ENCODE measurements at regions not wholly inside any gene's neighbourhood (a gene's known extent, or its start where the extent isn't known, plus 50 kb on each side); places are given as distances from the start of the nearest gene placed in this dataset.
"Not testable (repeated sequence)": the region's sequence is repeated elsewhere in the genome, so short reads cannot be mapped to it uniquely, and the experiment has no call there.

DNA sequence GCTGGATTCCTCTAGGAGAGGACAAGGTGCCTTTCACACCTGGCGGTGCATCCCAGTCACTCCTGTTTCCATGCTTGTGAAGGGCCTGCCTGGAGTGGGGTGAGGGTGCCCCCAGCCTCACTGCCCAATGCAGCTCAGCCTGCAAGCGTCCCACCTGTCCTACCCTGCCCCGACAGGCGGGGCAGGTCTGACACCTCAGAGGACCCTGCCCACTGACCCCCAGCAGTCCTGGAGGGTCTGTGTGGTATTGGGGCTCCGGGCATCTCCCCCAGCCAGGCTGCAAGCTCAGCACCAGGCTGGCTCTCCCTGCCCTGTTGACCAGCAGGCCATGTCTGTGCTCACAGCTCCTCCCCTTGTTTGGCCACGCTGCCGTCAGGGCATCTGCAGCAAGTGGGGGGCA is 194.9 kb downstream of the LIPI start:
- POLR2A ChIA-PET; CTCF ChIA-PET; ATAC-seq; DNase-seq; H3K9me3 Mint-ChIP-seq (ENCODE audit: low read depth); H3K4me1 Mint-ChIP-seq; H3K36me3 Mint-ChIP-seq (ENCODE audit: low read depth); H3K4me3 Mint-ChIP-seq; H3K27ac Mint-ChIP-seq; H3K27me3 Mint-ChIP-seq; intact Hi-C loops (cut with DNase I, micrococcal nuclease): not testable (repeated sequence)

DNA sequence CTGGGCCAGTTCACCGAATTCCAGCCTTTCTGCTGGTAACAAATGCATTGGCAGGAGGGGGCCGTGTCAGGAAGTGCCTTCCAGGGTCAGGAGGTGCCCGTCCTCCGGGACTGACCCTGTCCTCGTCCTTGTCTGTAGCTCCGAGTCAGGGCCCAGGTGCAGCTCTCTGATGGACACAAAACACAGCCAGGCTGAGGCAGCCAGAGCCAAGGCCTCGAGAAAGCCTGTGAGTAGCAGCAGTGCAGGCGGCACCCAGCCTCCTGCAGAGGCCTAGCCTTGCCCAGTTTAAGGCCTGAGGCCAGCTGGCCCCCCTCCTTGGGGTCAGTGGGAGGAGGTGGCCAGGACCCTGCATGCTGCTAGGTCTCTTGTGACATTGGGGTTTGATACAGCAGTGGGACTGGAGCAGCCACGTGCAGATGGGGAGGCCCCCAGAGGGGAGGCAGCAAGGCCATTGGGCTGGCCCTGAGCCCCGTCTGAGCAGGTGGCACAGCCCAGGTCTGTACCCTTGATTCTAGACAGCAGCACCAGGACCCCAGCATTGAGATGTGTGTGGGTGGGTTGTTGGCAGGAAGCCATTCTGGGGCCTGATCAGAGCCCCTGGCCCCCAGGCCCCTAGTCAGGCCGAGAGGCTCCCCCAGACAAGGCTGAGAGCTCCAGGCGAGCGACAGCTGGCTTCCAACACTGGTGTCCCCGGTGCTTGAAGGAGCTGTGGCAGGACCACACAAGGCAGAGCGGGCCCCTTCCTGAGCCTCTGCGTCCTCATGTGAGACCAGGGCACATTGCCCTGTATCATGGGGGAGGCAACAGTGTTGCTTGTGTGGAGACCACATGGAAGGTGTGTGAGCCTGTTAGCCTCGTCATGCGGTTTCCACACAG is 196.9 kb downstream of the LIPI start:
- CTCF ChIA-PET; intact Hi-C loops (cut with DNase I, micrococcal nuclease); H3K4me1 Mint-ChIP-seq; DNase-seq; POLR2A ChIA-PET; H3K4me3 Mint-ChIP-seq; H3K27me3 Mint-ChIP-seq; H3K36me3 Mint-ChIP-seq (ENCODE audit: low read depth); ATAC-seq; H3K27ac Mint-ChIP-seq; H3K9me3 Mint-ChIP-seq (ENCODE audit: low read depth): not testable (repeated sequence)

DNA sequence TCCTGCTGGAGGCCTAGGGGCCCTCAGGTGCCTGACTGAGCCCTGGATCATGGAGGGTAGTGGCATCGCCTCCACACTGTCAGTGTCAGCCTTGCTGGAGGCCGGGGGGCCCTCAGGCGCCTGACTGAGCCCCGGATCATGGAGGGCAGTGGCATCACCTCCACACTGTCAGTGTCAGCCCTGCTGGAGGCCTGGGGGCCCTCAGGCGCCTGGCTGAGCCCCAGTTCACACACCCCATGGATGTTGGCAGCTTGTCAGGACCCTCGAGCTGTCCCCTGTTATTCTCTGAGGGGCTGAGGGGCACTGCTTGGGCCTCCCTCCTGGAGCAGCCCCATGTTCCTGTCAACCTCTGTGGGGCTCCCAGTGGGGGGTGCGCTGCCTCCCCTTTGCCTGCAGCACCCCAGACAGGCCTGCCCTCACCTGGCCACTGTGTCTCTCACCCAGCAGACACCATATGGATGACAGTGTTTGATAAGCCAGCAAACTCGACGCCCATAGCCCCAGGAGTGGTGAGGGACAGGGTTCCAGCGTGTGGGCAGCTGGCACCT is 197.6 kb downstream of the LIPI start:
- ChIA-PET POLR2A (no interaction called here), CTCF (no interaction called here)
- Mint-ChIP-seq H3K27ac (no peak overlapping the region), H3K9me3 (ENCODE audit: low read depth) (no peaks in the 10 kb centered on the region), H3K4me3 (no peak overlapping the region), H3K27me3 (no peaks in the 10 kb centered on the region), H3K4me1 (no peaks in the 10 kb centered on the region), H3K36me3 (ENCODE audit: low read depth) (no peaks in the 10 kb centered on the region)
- DNase-seq = no peak
- intact Hi-C loops (cut with DNase I, micrococcal nuclease) = no loop called here
- no peak for ATAC-seq

DNA sequence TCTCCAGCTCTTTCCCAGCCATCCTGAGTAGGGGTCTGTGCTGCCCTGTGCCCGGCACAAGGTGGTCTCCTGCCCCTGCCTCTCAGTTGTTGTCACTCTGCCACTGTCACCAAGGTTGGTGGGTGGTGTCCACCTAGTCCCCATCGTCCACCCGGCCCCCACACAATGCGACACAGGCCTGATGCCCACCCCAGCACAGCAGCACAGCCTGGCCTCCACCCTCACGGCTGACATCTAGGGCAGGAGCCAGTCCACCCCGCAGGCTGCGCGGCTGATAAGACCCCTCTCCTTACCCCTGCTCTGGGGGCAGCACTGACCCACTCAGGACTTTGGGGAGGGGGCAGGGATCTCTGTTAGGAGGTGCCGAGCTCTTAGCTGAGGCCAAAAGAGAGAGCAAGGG is 198.3 kb downstream of the LIPI start:
- H3K4me3 Mint-ChIP-seq = no peak overlapping the region
- POLR2A ChIA-PET = no interaction called here
- H3K27ac Mint-ChIP-seq = no peak overlapping the region
- no peaks in the 10 kb centered on the region for H3K27me3 Mint-ChIP-seq
- no peaks in the 10 kb centered on the region for H3K36me3 Mint-ChIP-seq (ENCODE audit: low read depth)
- no peaks in the 10 kb centered on the region for H3K4me1 Mint-ChIP-seq
- intact Hi-C loops (cut with DNase I, micrococcal nuclease) = no loop called here
- ATAC-seq (no peak), DNase-seq (no peak)
- no peaks in the 10 kb centered on the region for H3K9me3 Mint-ChIP-seq (ENCODE audit: low read depth)
- CTCF ChIA-PET = no interaction called here

DNA sequence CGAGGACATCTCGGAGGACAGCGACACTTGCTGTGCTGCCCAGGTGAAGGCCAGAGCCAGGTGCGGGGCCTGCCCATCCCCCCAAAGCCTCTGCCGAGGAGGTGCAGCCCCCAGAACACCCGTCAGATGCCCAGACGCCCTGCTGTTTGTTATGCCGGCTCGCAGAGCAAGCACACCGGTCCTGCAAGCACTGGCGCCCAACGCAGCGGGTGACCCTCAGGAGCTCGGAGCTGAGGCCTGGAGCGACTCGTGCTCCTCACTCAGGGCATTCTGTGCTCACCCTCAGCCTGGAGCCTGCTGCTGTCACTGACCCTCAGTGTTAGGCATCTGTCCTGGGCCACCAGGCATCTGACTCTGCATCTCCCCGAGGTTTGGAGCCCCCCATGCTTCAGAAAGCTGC is 199.0 kb downstream of the LIPI start:
- H3K27ac Mint-ChIP-seq; H3K9me3 Mint-ChIP-seq (ENCODE audit: low read depth); CTCF ChIA-PET; DNase-seq; intact Hi-C loops (cut with DNase I, micrococcal nuclease); H3K4me1 Mint-ChIP-seq; H3K36me3 Mint-ChIP-seq (ENCODE audit: low read depth); POLR2A ChIA-PET; ATAC-seq; H3K27me3 Mint-ChIP-seq; H3K4me3 Mint-ChIP-seq: not testable (repeated sequence)

DNA sequence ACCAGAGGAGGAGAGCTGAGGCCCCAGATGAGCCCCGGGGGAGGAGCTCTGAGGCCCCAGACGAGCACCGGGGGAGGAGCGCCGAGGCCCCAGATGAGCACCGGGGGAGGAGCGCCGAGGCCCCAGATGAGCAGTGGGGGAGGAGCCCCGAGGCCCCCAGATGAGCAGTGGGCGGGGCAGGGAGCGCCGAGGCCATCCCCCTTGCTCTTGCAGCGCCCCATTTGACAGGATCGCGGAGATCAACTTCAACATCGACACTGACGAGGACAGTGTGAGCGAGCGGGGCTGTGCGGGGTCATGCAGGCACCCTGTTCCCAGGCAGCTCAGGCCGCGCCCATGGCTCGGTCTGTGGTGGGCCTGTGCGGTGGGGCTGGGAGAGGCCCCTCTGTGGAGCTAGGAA is 199.6 kb downstream of the LIPI start:
- CTCF ChIA-PET; H3K4me3 Mint-ChIP-seq; ATAC-seq; DNase-seq; H3K4me1 Mint-ChIP-seq; H3K27me3 Mint-ChIP-seq; POLR2A ChIA-PET; H3K27ac Mint-ChIP-seq; H3K9me3 Mint-ChIP-seq (ENCODE audit: low read depth); intact Hi-C loops (cut with DNase I, micrococcal nuclease); H3K36me3 Mint-ChIP-seq (ENCODE audit: low read depth): not testable (repeated sequence)

DNA sequence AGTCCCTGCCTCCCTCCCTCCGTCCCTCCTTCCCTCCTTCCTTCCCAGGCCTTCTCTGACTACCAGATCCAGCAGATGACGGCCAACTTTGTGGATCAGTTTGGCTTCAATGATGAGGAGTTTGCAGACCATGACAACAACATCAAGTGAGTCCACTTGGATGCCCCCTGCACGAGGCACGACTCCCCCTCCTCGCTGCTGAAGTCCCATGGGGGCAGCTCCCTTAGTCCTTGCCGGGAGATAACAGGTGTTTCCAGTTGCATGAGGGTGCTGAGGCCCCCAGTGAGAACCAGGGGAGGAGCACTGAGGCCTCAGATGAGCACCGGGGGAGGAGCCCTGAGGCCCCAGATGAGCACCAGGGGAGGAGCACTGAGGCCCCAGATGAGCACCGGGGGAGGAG is 200.0 kb downstream of the LIPI start:
- CTCF ChIA-PET = no interaction called here
- DNase-seq (no peak), ATAC-seq (no peak)
- Mint-ChIP-seq H3K27ac (no peak overlapping the region), H3K4me3 (no peak overlapping the region), H3K27me3 (no peaks in the 10 kb centered on the region), H3K9me3 (ENCODE audit: low read depth) (no peaks in the 10 kb centered on the region), H3K4me1 (no peaks in the 10 kb centered on the region), H3K36me3 (ENCODE audit: low read depth) (no peaks in the 10 kb centered on the region)
- POLR2A ChIA-PET = no interaction called here
- intact Hi-C loops (cut with DNase I, micrococcal nuclease) = no loop called here

DNA sequence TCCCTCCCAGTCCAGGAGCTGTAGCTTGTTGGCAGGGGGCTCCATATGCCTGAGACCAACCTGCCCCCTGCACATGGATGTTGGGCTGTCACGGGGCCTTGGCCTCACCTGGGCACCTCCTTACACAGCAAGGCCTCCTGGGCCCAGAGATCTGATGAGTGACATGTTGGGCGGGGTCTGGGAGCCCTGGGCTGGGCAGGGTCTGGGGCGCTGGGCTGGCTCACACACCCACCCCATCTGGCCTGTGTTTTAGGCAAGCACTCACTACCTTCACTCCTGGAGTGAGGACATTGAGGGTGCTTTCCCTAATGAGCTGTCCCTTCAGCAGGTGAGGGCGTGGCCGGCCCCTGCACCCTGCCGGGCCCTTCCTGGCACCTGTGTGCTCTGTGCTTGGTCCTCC is 200.8 kb downstream of the LIPI start:
- H3K27ac Mint-ChIP-seq; H3K36me3 Mint-ChIP-seq (ENCODE audit: low read depth); H3K4me3 Mint-ChIP-seq; POLR2A ChIA-PET; intact Hi-C loops (cut with DNase I, micrococcal nuclease); H3K27me3 Mint-ChIP-seq; H3K4me1 Mint-ChIP-seq; CTCF ChIA-PET; ATAC-seq; H3K9me3 Mint-ChIP-seq (ENCODE audit: low read depth); DNase-seq: not testable (repeated sequence)

DNA sequence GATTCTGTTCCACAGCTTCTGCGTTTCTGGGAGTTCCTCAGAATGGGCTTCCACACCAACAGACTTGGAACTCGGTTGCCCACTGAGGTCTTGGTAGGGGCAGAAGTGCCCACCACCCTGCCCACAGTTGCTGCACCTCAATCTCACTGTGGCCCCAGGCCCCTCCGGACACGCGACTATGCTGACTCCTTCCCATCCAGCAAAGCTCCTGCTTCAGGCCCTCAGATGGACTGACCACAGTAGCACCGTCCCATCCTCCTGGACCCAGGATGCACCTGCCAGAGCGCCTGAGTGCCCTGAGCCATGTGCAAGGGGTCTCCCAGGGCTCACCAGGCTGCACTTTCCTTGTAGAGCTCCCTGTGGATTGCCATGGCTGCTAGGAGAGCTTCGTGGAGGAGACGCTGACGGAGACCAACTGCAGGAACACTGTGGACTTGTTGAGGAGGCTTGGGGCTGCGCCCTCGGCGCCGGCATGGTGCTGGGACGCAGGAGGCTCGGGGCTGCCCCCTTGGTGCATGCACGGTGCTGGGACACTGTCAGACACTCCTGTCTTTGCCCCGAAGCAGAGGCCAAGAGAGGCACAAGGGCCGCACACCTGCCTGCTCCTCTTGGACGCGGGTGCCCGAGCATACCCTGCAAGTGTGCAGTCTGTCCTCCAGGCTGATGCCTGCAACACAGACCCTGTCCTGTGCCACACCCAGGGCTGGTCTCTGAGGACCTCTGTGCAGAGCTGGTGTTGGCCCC is 201.3 kb downstream of the LIPI start:
- DNase-seq; POLR2A ChIA-PET; H3K27me3 Mint-ChIP-seq; ATAC-seq; H3K36me3 Mint-ChIP-seq (ENCODE audit: low read depth); H3K4me1 Mint-ChIP-seq; H3K9me3 Mint-ChIP-seq (ENCODE audit: low read depth); CTCF ChIA-PET; H3K27ac Mint-ChIP-seq; H3K4me3 Mint-ChIP-seq; intact Hi-C loops (cut with DNase I, micrococcal nuclease): not testable (repeated sequence)

DNA sequence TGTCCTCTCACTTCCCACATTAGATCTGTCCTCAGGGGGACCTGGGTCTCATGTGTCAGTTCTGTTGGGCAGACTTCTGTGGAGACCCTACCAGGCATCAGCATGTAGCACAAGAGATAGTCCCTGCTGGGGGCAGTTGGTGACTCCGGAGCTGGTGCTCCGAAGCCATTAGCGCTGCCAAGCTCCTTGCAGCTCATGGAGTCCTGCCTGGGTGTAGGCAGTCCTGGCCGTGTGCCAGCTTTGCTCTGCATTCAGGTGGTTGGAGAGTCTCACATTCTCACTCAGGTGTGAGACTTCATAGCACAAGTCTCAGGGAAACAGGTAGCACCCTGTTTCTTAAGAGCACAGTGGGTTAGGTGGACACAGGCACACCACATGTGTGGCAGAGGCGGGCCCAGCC is 202.3 kb downstream of the LIPI start:
- H3K36me3 Mint-ChIP-seq (ENCODE audit: low read depth); H3K4me1 Mint-ChIP-seq; H3K27me3 Mint-ChIP-seq; H3K9me3 Mint-ChIP-seq (ENCODE audit: low read depth); ATAC-seq; H3K4me3 Mint-ChIP-seq; intact Hi-C loops (cut with DNase I, micrococcal nuclease); POLR2A ChIA-PET; DNase-seq; CTCF ChIA-PET; H3K27ac Mint-ChIP-seq: not testable (repeated sequence)

DNA sequence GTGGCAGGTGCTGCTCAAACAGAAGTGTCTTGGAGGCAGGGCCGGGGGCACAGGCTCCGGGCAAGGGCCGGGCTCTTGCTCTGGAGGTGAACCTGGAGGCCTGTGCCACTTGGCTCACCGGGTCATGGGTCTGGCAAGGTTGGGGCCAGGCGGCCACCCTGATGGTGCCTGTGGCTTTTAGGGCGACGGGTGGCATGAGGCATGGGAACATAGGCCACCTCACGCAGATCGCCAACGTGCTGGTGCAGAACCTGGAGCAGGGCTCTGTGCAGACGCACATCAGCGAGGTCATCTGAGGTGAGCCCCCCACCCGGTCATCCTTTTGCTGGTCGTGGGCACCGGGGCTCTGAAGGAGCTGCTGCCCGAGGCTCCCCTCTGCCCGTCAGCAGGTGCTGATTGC is 202.7 kb downstream of the LIPI start:
- CTCF ChIA-PET; H3K4me3 Mint-ChIP-seq; H3K27me3 Mint-ChIP-seq; H3K27ac Mint-ChIP-seq; DNase-seq; H3K9me3 Mint-ChIP-seq (ENCODE audit: low read depth); H3K36me3 Mint-ChIP-seq (ENCODE audit: low read depth); intact Hi-C loops (cut with DNase I, micrococcal nuclease); POLR2A ChIA-PET; H3K4me1 Mint-ChIP-seq; ATAC-seq: not testable (repeated sequence)

DNA sequence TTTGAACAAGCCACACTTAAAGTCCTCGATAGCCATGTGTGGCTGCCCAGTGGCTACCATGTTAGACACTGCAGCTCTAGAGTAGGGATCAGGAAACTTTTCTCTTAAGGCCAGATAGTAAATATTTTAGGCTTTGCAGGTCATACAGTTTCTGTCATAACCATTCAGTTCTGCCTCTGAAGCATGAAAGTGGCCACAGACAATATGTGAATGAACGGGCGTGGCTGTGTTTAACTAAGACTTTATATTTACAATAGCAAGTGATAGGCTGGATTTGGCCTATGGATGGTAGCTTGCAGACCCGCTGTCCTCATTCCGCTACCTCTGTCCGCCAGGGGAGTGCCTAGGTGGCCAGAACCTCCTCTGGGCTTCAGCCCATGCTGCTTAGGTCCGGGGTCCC is 204.6 kb downstream of the LIPI start:
- DNase-seq; H3K27me3 Mint-ChIP-seq; ATAC-seq; intact Hi-C loops (cut with DNase I, micrococcal nuclease); H3K36me3 Mint-ChIP-seq (ENCODE audit: low read depth); H3K4me3 Mint-ChIP-seq; H3K27ac Mint-ChIP-seq; POLR2A ChIA-PET; CTCF ChIA-PET; H3K9me3 Mint-ChIP-seq (ENCODE audit: low read depth); H3K4me1 Mint-ChIP-seq: not testable (repeated sequence)

Measured in activated CD4-positive, alpha-beta T cell treated with anti-CD3 and anti-CD28 coated beads for 36 hours (primary cell).